Activated CD4-positive, alpha-beta T cell treated with anti-CD3 and anti-CD28 coated beads, Interleukin-2, amount 50 U/mL, for 16 hours (primary cell): ENCODE measurements at regions not wholly inside any gene's neighbourhood (a gene's known extent, or its start where the extent isn't known, plus 50 kb on each side); places are given as distances from the start of the nearest gene placed in this dataset.
A peak's percentile ranks its signal among the peaks of the same experiment; 100 is the strongest.

Source experiments
- DNase-seq: peaks from one replicate; pipeline ENCODE4 v3.0.0-alpha.2; 2020

DNA sequence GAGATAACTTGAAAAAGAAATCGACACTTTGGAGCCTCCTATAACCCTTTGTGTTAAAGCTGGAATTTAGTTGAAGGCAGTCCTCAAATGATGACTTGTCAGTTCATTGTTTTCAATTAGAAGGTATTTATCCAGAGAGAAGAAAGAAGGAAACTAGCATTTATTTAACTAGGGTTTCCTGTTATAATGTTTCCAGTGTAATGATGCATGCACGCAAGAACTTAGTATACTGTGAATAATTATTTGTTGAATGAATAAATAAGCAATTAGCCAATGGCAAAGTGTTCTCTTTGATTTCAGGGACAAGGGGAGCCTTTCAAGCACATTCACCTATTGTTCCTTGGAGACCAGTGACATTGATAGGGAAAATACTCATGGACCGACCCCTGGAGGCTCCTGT is 307.4 kb downstream of the KLF5 start:
- no peak for DNase-seq

GRCh38 chr13:73365681-73366080 is 306.9 kb downstream of the KLF5 start:
- no peak for DNase-seq

- DNase-seq, result no peak
These were observed 306.4 kb downstream of the KLF5 start for GRCh38 chr13:73365252-73365651.

DNA sequence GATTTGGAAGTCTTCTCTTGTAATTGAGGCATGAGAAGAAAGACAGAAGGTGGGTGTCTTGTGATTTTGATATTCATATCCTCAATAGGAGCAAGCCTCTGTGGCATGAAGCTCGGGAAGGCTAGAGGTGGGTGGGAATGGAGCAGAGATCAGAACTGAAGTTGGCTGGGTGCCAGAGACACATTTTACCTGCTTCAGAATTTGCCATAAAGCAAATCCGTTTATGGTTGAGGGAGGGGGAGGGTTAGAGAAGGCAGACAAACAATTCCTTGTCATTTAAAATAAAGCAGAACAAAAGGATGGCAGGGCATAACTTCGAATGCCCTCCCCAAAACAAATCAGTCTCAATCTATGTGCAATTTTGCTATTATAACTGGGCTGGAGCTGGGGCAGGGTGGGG is 305.9 kb downstream of the KLF5 start:
- DNase-seq, result no peak

- no peak for DNase-seq
These were observed 299.8 kb downstream of the KLF5 start for GRCh38 chr13:73358606-73359095.

DNA sequence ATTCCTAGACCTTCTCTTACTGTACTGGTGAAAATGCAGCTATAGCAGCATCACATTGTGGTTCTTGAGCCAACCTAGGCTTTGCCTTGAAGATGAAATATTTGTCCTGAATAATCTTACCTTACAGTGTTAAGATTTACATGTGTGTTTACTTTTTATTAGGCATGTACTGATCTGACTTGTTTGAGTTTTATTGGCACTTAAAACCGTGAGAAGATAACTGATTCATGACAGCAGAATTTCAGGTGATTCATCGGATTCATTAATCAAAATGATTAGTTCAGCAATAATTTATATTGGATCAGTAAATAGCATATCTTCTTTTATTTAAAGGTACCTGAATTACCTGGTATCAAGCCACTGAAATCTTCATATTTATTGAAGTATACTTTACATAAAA is 296.3 kb downstream of the KLF5 start:
- DNase-seq, result no peak

GRCh38 chr13:73351730-73352129 is 292.9 kb downstream of the KLF5 start:
- DNase-seq, result no peak

GRCh38 chr13:73341748-73342147 is 282.9 kb downstream of the KLF5 start:
- DNase-seq, result no peak

DNA sequence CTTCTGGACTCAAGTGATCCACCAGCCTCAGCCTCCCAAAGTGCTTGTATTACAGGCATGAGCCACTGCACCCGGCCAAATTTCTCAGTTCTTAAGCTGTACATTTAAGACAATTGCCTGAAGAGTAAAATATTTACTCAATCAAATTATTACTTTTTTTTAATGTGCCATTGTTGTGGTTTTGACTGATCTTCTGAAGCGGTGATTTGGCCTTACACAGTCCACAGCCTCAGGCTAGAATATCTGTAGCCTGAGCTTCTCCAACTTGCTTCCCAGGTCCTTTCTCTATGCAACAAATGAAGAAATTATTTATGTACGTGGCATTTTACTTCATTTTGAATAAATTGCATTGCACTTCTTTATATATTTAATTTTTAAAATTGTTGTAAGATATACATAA is 281.3 kb downstream of the KLF5 start:
- DNase-seq, result no peak

DNA sequence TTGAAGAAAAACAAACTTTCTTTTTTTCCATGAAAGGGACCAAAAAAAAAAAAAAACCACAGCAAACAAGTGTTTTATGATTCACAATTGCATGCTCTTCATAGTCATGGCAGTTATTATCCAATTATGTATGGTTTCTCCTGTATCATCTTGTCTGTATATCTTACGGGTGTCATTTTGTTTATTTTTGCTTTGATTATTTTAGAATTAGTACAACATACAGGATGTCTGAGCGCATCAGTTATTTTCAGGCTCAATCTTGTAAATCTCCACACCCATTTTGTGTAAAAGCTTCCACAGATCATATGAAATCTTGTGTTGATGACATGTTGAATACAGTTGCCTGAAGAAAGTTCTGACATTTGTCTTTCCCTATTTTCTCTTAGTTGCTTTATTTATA is 280.3 kb downstream of the KLF5 start:
- no peak for DNase-seq

- DNase-seq, result no peak
These were observed 279.6 kb downstream of the KLF5 start for GRCh38 chr13:73338389-73338788.

- no peak for DNase-seq
These were observed 278.7 kb downstream of the KLF5 start for GRCh38 chr13:73337532-73337931.

- DNase-seq, result no peak
These were observed 278.0 kb downstream of the KLF5 start for GRCh38 chr13:73336773-73337172.

GRCh38 chr13:73335944-73336343 is 277.1 kb downstream of the KLF5 start:
- DNase-seq, result no peak

DNA sequence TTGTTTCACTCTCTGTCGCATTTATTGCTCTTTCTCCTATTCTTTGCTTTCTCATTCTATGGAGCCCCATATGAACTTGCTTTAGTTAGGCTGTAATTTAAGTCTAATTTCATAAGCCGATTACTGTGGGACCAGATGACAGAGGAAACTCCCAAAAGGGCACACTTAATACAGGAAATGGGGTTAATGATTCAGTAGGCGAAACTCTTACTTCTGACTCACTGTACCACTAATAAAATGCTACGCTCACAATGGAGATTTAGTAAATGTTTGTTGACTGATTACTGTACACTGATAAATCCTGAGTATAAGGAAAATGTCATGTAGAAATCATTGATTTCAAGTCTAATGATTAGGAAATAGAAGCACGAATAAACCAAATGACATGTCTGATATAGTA is 276.4 kb downstream of the KLF5 start:
- DNase-seq, result peak; percentile 56

DNA sequence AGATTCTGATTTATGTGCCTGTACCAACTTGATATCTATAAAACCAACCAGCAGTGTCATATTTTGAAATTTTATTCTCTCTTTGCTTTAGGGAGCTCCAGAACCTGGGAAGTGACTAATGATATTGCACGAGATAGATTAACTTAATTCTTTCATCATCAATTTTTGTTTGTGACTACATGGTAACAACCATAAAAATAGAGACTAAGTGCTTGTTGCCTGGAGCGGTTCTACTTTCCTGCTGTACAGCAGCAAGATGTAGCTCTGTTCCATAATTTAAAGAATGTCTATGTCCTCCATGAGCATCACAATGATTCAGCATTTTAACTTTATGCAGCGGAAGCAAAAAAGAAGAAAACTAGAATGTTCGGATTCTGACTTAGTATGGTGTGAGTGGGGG is 275.6 kb downstream of the KLF5 start:
- no peak for DNase-seq

- no peak for DNase-seq
These were observed 272.8 kb downstream of the KLF5 start for GRCh38 chr13:73331556-73331955.

DNA sequence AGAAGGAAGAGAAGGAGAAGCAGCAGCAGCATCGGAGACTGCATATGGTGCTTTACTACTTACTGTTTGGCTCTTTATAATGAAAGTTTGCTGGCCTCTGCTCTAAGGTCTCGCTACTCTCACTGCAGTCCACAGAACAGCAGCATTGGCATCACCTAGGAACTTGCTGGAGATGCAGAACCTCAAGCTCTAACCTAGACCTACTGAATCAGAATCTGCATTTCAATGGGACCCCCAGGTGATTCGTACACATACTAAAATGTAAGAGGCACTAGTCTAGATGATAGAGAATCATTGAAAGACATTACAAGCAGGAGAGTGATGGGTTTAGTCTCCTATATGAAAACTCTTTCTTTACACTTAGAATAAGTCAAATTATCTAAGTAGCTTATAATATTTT is 270.6 kb downstream of the KLF5 start:
- no peak for DNase-seq

DNA sequence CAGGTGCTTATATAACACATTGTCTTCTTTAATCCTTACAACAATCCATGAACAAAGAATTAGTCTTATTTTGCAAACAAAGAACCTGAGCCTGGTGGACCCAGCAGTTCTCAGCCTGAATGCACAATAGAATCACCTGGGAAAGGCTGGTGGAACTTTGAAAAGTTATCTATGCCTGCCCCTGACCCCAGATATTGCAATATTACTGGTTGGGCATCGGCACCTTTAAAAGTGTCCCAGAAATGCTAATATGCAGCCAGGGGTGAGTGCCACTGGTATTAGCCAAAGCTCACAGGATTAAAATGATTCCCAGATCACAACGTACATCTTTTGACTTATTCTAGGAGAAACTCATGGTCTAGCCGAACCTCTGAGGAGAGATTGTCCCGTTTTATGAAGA is 268.8 kb downstream of the KLF5 start:
- DNase-seq, result no peak

DNA sequence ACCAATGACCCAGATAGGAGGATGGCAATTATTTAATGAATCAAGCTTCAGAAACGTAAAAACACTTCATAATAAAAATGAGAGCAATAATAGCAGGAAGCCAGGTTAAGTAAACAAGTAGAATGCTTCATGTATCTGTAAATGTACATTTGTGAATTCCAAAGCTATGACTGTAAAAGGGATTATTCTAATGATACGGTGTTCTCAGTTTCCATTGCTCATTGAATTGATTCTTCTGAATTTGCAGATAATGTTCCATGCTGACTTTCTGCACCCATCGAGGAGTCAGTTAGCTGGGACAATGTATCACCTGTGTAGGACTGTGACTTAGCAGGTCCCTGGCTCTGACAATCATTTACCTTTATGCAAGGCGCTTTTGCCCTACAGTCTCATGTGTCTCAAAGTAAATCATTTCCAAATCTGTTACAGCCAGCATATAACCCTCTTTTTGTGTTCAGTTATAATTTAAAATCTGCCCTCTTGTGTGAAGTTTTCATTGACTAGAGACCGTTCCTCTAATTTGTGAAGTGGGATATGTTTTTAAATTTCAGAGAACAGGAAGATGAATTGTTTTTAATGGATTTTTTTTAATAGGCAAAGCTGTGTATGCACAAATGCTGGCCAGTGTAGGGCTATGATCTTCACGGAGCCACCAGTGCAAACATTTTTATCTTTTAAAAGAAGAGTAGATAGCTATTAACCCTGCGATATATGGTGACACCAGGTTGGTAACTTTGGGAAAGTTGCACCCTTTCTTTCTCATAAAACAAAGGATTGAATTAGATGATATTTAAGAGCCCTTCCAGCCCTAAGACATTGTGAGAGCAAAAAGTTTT is 267.1 kb downstream of the KLF5 start:
- no peak for DNase-seq

- DNase-seq, result no peak
These were observed 266.3 kb downstream of the KLF5 start for GRCh38 chr13:73324842-73325722.

DNA sequence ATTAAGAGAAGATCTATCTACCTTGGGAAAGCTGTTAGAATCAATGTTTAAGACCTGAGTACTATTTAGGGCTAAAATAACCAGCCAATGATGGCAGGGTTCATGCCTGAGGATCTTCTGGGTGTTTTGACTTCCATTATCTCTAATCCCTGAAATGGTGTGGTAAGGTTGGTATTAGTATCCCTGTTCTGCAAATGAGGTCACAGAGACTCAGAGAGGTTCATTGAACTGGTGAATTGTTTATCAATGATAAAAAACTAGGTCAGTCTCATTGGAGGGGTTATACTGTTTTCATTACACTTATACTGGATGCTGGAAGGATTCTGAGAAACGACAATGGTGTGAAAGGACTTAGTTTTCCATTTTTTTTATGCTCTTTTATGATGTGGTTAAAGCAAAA is 264.8 kb downstream of the KLF5 start:
- DNase-seq, result no peak

- peak; percentile 6 for DNase-seq
These were observed 262.2 kb downstream of the KLF5 start for GRCh38 chr13:73321043-73321442.

DNA sequence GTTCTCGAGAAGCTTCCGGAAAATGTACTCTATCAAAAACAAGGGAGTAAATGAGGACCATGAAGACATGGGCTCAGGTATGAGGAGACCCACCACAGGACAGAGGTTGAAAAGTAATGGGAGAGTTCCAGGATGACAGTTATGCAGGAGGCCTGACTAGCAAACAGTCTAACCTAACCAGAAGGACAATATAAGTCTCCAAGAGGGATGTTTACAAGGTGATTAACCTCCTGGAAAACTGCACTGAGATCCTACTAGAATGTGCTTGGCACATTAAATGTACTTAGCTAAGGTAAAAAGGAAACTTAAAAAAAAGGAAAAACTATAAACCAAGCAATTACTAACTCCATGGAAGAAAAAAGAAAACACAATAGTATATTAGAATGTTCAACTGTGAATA is 258.3 kb downstream of the KLF5 start:
- no peak for DNase-seq
